ENCODE measurements at regions not wholly inside any gene's neighbourhood (a gene's known extent, or its start where the extent isn't known, plus 50 kb on each side); places are given as distances from the start of the nearest gene placed in this dataset.

DNA sequence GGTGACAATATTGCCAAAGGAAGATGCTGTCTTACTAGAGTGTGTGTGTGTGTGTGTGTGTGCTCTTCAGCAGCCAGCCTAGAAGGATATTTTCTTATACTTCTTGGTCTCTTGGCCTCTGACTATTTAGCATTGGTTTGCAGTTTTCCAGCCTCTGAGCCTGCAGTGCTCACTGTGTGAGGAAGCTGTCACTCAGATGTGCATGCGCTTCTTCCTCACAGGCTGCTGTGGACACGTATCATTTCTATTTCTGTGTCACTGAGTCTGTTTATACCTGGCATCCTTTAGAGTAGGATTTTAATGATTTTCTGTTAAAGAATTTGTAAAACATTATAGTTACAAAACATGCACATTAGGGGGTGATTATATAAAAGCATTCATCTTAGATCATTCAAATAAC is 83.3 kb downstream of the ALDH8A1 start:
- CTCF ChIA-PET = interaction anchor here (1.3 kb wide), 1 partner anchor 15 kb away, joined by 3 read pairs; no protein-coding TSS in a partner anchor
- POLR2A ChIA-PET = no interaction called here
- no peak for DNase-seq (ENCODE audit: extremely low spot score)
- TF ChIP-seq, protein P1, sequence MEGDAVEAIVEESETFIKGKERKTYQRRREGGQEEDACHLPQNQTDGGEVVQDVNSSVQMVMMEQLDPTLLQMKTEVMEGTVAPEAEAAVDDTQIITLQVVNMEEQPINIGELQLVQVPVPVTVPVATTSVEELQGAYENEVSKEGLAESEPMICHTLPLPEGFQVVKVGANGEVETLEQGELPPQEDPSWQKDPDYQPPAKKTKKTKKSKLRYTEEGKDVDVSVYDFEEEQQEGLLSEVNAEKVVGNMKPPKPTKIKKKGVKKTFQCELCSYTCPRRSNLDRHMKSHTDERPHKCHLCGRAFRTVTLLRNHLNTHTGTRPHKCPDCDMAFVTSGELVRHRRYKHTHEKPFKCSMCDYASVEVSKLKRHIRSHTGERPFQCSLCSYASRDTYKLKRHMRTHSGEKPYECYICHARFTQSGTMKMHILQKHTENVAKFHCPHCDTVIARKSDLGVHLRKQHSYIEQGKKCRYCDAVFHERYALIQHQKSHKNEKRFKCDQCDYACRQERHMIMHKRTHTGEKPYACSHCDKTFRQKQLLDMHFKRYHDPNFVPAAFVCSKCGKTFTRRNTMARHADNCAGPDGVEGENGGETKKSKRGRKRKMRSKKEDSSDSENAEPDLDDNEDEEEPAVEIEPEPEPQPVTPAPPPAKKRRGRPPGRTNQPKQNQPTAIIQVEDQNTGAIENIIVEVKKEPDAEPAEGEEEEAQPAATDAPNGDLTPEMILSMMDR (IDR thresholded peaks at IDR 0.05; ENCODE audit: control extremely low read depth, extremely low read depth, low read depth, missing control alignments) = no peak

DNA sequence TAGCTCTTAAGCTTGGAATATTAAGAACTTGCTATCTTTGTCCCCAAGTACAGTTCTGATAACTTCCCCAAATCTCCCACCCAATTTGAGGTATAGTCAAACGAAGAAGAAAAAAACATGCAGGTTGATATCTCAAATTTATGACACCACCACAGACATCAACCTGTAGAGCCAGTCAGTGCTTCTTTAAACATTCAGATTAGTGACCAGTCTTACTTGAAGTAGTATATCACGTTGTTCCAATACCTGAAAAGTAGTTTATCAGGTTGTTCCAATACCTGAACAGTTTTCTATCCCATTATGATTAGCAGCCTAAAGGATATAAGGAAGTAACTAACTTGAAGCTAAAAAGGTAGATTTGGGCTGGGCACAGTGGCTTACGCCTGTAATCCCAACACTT is 85.3 kb downstream of the ALDH8A1 start:
- ChIA-PET POLR2A (no interaction called here), CTCF (interaction anchor here (1.1 to 1.6 kb wide), 5 partner anchors 18 to 741 kb away, joined by 3 to 6 read pairs (median 3); no protein-coding TSS in a partner anchor)
- DNase-seq (ENCODE audit: extremely low spot score) = no peak
- TF ChIP-seq, protein P1 (IDR thresholded peaks at IDR 0.05; ENCODE audit: control extremely low read depth, extremely low read depth, low read depth, missing control alignments) = no peak

DNA sequence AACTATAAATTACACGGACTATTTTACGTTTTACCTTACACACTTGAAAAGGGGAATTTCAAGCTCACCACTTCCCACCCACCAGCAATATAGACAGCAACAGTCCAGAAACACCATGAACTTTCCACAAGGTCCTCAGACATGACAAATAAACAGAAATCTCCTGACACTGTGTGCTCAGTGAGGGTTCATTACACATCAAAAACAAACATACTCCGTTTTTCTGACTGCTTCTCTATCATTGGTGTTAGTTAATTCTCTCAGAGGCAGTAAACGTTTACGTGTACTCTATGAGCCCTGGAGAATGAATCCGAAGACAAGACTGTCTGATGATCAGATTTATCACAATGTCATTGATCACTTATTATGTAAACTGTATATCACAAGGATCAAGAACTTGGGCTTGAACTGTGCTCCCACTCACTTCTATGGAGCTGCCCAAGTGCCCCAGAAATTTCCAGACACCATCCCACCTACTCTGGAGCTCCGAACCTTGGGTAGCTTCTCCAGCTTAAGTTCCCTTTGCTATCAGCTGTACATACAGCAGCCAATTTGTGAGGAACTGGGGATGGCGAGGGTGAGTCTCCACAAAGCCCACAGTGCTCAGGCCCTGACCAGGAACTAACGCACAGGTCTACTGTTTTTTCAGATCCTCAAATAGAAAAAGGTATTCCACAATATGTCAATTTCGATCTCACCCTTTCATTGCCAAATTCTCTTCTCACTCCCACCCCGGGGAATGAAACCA is 86.0 kb downstream of the ALDH8A1 start:
- no peak for DNase-seq (ENCODE audit: extremely low spot score)
- TF ChIP-seq, protein P1 (IDR thresholded peaks at IDR 0.05; ENCODE audit: control extremely low read depth, extremely low read depth, low read depth, missing control alignments) = no peak
- CTCF ChIA-PET = interaction anchor here (1.1 to 1.6 kb wide), 3 partner anchors 11 to 740 kb away, joined by 3 read pairs; no protein-coding TSS in a partner anchor
- POLR2A ChIA-PET = no interaction called here

DNA sequence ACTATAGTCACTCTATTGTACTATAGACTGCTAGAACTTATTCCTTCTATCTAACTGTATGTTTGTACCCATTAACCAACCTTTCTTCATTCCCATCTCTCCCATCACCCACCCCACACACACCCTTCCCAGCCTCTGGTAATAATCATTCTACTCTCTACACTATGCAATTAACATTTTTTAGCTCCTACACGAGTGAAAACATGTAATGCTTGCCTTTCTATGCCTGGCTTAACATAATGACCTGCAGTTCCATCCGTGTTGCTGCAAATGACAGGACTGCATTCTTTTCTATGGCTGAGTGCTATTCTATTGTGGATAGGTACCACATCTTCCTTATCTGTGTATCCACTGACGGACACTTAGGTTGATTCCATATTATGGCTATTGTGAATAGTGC is 95.5 kb downstream of the ALDH8A1 start:
- ChIA-PET POLR2A (no interaction called here), CTCF (interaction anchor here (1.3 to 2.0 kb wide), 3 partner anchors 13 to 698 kb away, joined by 4 to 5 read pairs (median 5); no protein-coding TSS in a partner anchor)
- TF ChIP-seq, protein P1 (IDR thresholded peaks at IDR 0.05; ENCODE audit: control extremely low read depth, extremely low read depth, low read depth, missing control alignments) = no peak
- no peak for DNase-seq (ENCODE audit: extremely low spot score)

DNA sequence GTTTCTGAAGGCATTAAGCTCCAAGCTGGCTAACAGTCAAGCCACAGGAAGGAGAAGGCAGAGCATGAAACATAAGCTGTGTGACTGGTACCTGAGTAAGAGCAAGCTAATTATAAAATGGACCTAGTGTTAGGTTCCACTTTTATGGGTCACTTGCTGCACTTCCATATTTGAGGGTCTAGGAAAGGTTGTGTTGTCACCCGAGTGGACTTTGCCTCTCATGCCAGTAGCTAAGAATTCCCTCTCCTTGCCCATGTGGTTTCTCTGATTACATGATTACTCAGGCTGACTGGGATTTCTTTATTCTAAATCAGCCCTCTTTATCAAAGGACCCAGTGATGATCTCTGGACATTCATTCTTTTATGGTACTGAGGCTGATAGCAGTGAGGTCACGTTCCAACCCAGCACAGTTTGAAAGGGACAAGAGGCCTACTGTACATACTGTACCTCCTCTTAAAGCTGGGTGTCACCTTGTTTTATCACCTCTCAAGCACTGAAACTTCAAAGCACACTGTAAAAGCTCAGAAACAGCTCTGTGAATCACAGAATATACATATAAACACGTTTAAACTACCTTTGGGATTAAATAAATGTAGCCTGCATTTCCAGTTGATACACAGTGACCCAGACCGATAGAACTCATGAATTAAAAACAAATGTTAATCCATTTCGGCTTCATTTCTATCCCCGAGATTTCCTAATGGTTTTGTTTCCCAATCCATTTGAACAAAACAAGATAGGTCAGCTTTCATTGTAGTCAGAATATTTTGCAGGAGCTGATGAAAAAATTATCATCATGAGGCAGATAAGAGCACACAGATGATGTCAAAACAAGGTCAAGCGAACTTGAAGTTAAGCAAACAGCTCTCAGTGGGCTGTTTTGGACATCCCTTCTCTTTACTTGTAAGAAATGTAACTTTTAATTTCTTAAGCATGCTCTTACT is 96.5 kb downstream of the ALDH8A1 start:
- CTCF ChIA-PET = interaction anchor here (0.8 to 2.0 kb wide), 6 partner anchors 12 to 697 kb away, joined by 3 to 5 read pairs (median 4); no protein-coding TSS in a partner anchor
- TF ChIP-seq, protein P1 (IDR thresholded peaks at IDR 0.05; ENCODE audit: control extremely low read depth, extremely low read depth, low read depth, missing control alignments) = no peak
- POLR2A ChIA-PET = no interaction called here
- DNase-seq (ENCODE audit: extremely low spot score) = no peak

DNA sequence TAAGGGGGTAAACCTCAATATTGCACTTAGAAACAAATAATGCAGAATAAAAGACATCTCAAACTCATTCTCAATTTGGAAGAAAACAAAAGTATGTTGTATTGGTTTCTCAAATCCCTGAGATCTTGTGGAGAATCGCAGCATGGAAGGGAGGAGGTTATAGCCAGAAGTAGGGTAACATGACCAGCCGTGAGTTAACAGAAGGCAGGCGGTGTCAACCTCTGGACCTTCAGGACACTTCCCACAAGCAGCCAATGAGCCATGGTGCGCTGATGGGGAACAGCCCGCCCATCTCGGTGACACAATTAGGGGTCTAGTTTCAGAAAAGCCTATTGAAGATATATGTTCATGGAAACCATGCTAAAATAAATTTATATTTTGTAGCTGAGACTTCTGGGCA is 98.4 kb downstream of the ALDH8A1 start:
- POLR2A ChIA-PET = no interaction called here
- TF ChIP-seq, protein P1 (IDR thresholded peaks at IDR 0.05; ENCODE audit: control extremely low read depth, extremely low read depth, low read depth, missing control alignments) = no peak
- DNase-seq (ENCODE audit: extremely low spot score) = no peak
- CTCF ChIA-PET = interaction anchor here (1.3 kb wide), 2 partner anchors 16 to 686 kb away, joined by 3 read pairs; no protein-coding TSS in a partner anchor
